ENCODE measurements at regions not wholly inside any gene's neighbourhood (a gene's known extent, or its start where the extent isn't known, plus 50 kb on each side); places are given as distances from the start of the nearest gene placed in this dataset.

- FAIRE-seq (no peak), DNase-seq (ENCODE audit: insufficient read length, low spot score) (no peak)
These were observed 173.6 kb downstream of the PTGER3 start for GRCh38 chr1:70874063-70874462.

GRCh38 chr1:70874818-70875217, 172.8 kb downstream of the PTGER3 start:
- DNase-seq (ENCODE audit: insufficient read length, low spot score) (no peak), FAIRE-seq (no peak)

- DNase-seq (ENCODE audit: insufficient read length, low spot score) (no peak), FAIRE-seq (no peak)
These were observed 170.3 kb downstream of the PTGER3 start for GRCh38 chr1:70877343-70877742.

- FAIRE-seq (no peak), DNase-seq (ENCODE audit: insufficient read length, low spot score) (no peak)
These were observed 159.7 kb downstream of the PTGER3 start for GRCh38 chr1:70887936-70888335.

- no peak for DNase-seq (ENCODE audit: insufficient read length, low spot score)
- no peak for FAIRE-seq
These were observed 158.9 kb downstream of the PTGER3 start for GRCh38 chr1:70888722-70889121.

- DNase-seq (ENCODE audit: insufficient read length, low spot score) (no peak), FAIRE-seq (no peak)
These were observed 157.2 kb downstream of the PTGER3 start for GRCh38 chr1:70890408-70890807.

- no peak for DNase-seq (ENCODE audit: insufficient read length, low spot score)
- FAIRE-seq: no peak
These were observed 156.4 kb downstream of the PTGER3 start for GRCh38 chr1:70891051-70891843.

GRCh38 chr1:70892140-70892539, 155.5 kb downstream of the PTGER3 start:
- DNase-seq (ENCODE audit: insufficient read length, low spot score) (no peak), FAIRE-seq (no peak)

- FAIRE-seq (no peak), DNase-seq (ENCODE audit: insufficient read length, low spot score) (no peak)
These were observed 154.7 kb downstream of the PTGER3 start for GRCh38 chr1:70892930-70893329.

GRCh38 chr1:70893381-70893780, 154.2 kb downstream of the PTGER3 start:
- FAIRE-seq (no peak), DNase-seq (ENCODE audit: insufficient read length, low spot score) (no peak)

- FAIRE-seq (no peak), DNase-seq (ENCODE audit: insufficient read length, low spot score) (no peak)
These were observed 152.1 kb downstream of the PTGER3 start for GRCh38 chr1:70895531-70895930.

GRCh38 chr1:70896224-70896623, 151.4 kb downstream of the PTGER3 start:
- FAIRE-seq (no peak), DNase-seq (ENCODE audit: insufficient read length, low spot score) (no peak)

GRCh38 chr1:70897273-70897672, 150.3 kb downstream of the PTGER3 start:
- FAIRE-seq (no peak), DNase-seq (ENCODE audit: insufficient read length, low spot score) (no peak)

- FAIRE-seq (no peak), DNase-seq (ENCODE audit: insufficient read length, low spot score) (no peak)
These were observed 147.9 kb downstream of the PTGER3 start for GRCh38 chr1:70899735-70900134.

GRCh38 chr1:70902211-70902610, 145.4 kb downstream of the PTGER3 start:
- DNase-seq (ENCODE audit: insufficient read length, low spot score): no peak
- no peak for FAIRE-seq

GRCh38 chr1:70906800-70907199, 140.8 kb downstream of the PTGER3 start:
- no peak for DNase-seq (ENCODE audit: insufficient read length, low spot score)
- FAIRE-seq: no peak

GRCh38 chr1:70907563-70908310, 139.9 kb downstream of the PTGER3 start:
- DNase-seq (ENCODE audit: insufficient read length, low spot score) (no peak), FAIRE-seq (no peak)

- DNase-seq (ENCODE audit: insufficient read length, low spot score) (no peak), FAIRE-seq (no peak)
These were observed 138.3 kb downstream of the PTGER3 start for GRCh38 chr1:70909262-70909822.

GRCh38 chr1:70910013-70910412, 137.6 kb downstream of the PTGER3 start:
- no peak for DNase-seq (ENCODE audit: insufficient read length, low spot score)
- FAIRE-seq: no peak

- no peak for FAIRE-seq
These were observed 135.8 kb downstream of the PTGER3 start for GRCh38 chr1:70911861-70912260.

GRCh38 chr1:70914224-70914623, 133.4 kb downstream of the PTGER3 start:
- FAIRE-seq: no peak
- DNase-seq (ENCODE audit: insufficient read length, low spot score): no peak

More at GRCh38 chr1:70911861-70912260, 135.8 kb downstream of the PTGER3 start:
- DNase-seq (ENCODE audit: insufficient read length, low spot score): no peak
